HCT116 (cell line): ENCODE measurements at regions not wholly inside any gene's neighbourhood (a gene's known extent, or its start where the extent isn't known, plus 50 kb on each side); places are given as distances from the start of the nearest gene placed in this dataset.

ENCODE experiments used
- ATAC-seq: fragments of 200-7000 bp; cut with Tn5 transposase; 2 replicates; pipeline ENCODE4 v1.9.1; 2020; ENCODE audit warnings: mild to moderate bottlenecking, moderate library complexity
- BruUV-seq: library from RNA; stranded (reverse); fragments of 400-500 nt; replicated peaks from 2 replicates; lab custom pipeline; 2021; lab: Mats Ljungman, UMichigan
- CTCF ChIA-PET: fragments of 300-600 bp; sonication (Branson Sonifier 250); formaldehyde crosslinking; loops from one replicate; lab custom pipeline; 2021; ENCODE audit warnings: antibody characterized with exemption; lab: Charles Lee
- POLR2A ChIA-PET: fragments of 300-600, 350-600 bp; sonication (Branson Sonifier 250); formaldehyde crosslinking; loops from one replicate; lab custom pipeline; 2021; ENCODE audit warnings: antibody characterized with exemption; lab: Charles Lee
- RAD21 ChIA-PET, 2 experiments: fragments of 300-600 bp; sonication (Branson Sonifier 250); formaldehyde crosslinking; loops; one replicate each; lab custom pipeline; 2023; ENCODE audit warnings: low total read pairs in 2 of 2; ENCODE audit not compliant: uncharacterized antibody in 2 of 2, unreplicated experiment in 2 of 2, low non-redundant PET in 1 of 2; lab: Charles Lee
- DNase-seq: peaks from one replicate; pipeline ENCODE4 v3.0.0-alpha.2; 2010; ENCODE audit warnings: low read depth, low spot score
- H2AFZ ChIP-seq: fragments of 200-600 bp; shearing (Covaris generic), sonication (generic); 2 replicates; pipeline ENCODE4 v1.6.1; 2017; ENCODE audit warnings: low read depth, mixed run types, mixed read lengths, antibody characterized with exemption, low read length; ENCODE audit not compliant: poor library complexity, severe bottlenecking
- H3K27ac ChIP-seq: 2 replicates; pipeline ENCODE4 v1.5.1; 2012; ENCODE audit warnings: low read depth, low read length
- H3K27me3 ChIP-seq: fragments of 200-600 bp; sonication (generic); 2 replicates; pipeline ENCODE4 v1.6.1; 2016; ENCODE audit warnings: mixed run types, low read length, mixed read lengths; ENCODE audit not compliant: insufficient read depth
- H3K36me3 ChIP-seq, 2 experiments: fragments of 200-500 bp in 1 of 2; fragments of 200-600 bp in 1 of 2; sonication (Bioruptor generic) in 1 of 2; sonication (generic) in 1 of 2; 2 replicates each; pipeline versions ENCODE4 v1.5.1 to v1.6.1; 2014 to 2016; ENCODE audit warnings: low read length in 2 of 2, inconsistent platforms in 1 of 2, mixed read lengths in 1 of 2, mixed run types in 1 of 2; ENCODE audit not compliant: insufficient read depth in 2 of 2, control insufficient read depth in 1 of 2
- H3K4me1 ChIP-seq, 2 experiments: fragments of 200-600 bp in 1 of 2; sonication (generic) in 1 of 2; 2 replicates each; pipeline versions ENCODE4 v1.5.1 to v1.6.1; 2012 to 2017; ENCODE audit warnings: low read length in 2 of 2, inconsistent platforms in 1 of 2, mild to moderate bottlenecking in 1 of 2, mixed read lengths in 1 of 2, mixed run types in 1 of 2, moderate library complexity in 1 of 2; ENCODE audit not compliant: insufficient read depth in 2 of 2, control insufficient read depth in 1 of 2
- H3K4me2 ChIP-seq: fragments of 200-600 bp; sonication (generic); 2 replicates; pipeline ENCODE4 v1.6.1; 2017; ENCODE audit warnings: mixed run types, low read length, mixed read lengths
- H3K4me3 ChIP-seq, 2 experiments: fragments of 200-600 bp in 1 of 2; sonication (generic) in 1 of 2; replicated peaks in 1 of 2; 2 replicates each; pipeline ENCODE4 v1.5.1; 2011 to 2016; ENCODE audit warnings: low read length in 2 of 2, control low read depth in 1 of 2, low read depth in 1 of 2, mild to moderate bottlenecking in 1 of 2, mixed read lengths in 1 of 2, mixed run types in 1 of 2
- H3K79me2 ChIP-seq: fragments of 200-600 bp; sonication (generic); 2 replicates; pipeline ENCODE4 v1.6.1; 2017; ENCODE audit warnings: mild to moderate bottlenecking, mixed run types, low read length, moderate library complexity, mixed read lengths; ENCODE audit not compliant: insufficient read depth
- H3K9ac ChIP-seq: fragments of 200-600 bp; sonication (generic); 2 replicates; pipeline ENCODE4 v1.6.1; 2016; ENCODE audit warnings: low read length, mixed read lengths
- H3K9me2 ChIP-seq: fragments of 200-600 bp; sonication (generic), shearing (Covaris generic); 2 replicates; pipeline ENCODE4 v1.6.1; 2017; ENCODE audit warnings: mixed run types, mild to moderate bottlenecking, moderate library complexity; ENCODE audit not compliant: insufficient read depth
- H3K9me3 ChIP-seq, 2 experiments: fragments of 200-500 bp in 1 of 2; fragments of 200-600 bp in 1 of 2; sonication (Bioruptor generic) in 1 of 2; sonication (generic) in 1 of 2; 2 replicates each; pipeline ENCODE4 v1.6.1; 2014 to 2017; ENCODE audit warnings: low read length in 2 of 2, mixed read lengths in 2 of 2, inconsistent platforms in 1 of 2, low read depth in 1 of 2, mild to moderate bottlenecking in 1 of 2, mixed run types in 1 of 2, moderate library complexity in 1 of 2; ENCODE audit not compliant: control insufficient read depth in 1 of 2, insufficient read depth in 1 of 2
- H4K20me1 ChIP-seq: fragments of 200-600 bp; sonication (generic), shearing (Covaris generic); 2 replicates; pipeline ENCODE4 v1.6.1; 2017; ENCODE audit warnings: mixed run types, mild to moderate bottlenecking, moderate library complexity; ENCODE audit not compliant: insufficient read depth
- ATF3 ChIP-seq: IDR thresholded peaks from 2 replicates; pipeline ENCODE4 v1.6.1; 2012
- CBX3 ChIP-seq: IDR thresholded peaks from 2 replicates; pipeline ENCODE4 v1.6.1; 2012; ENCODE audit warnings: low read depth
- CTCF ChIP-seq, 3 experiments: fragments of 200-600 bp in 1 of 3; sonication (generic) in 1 of 3; IDR thresholded peaks in 2 of 3; conservative IDR thresholded peaks in 1 of 3; 2 replicates each; pipeline ENCODE4 v1.5.1; 2012 to 2017; ENCODE audit warnings: low read depth in 2 of 3, low read length in 2 of 3, antibody characterized with exemption in 1 of 3, borderline replicate concordance in 1 of 3, control low read depth in 1 of 3, mild to moderate bottlenecking in 1 of 3, mixed read lengths in 1 of 3, mixed run types in 1 of 3, moderate library complexity in 1 of 3; ENCODE audit not compliant: insufficient read depth in 1 of 3
- EGR1 ChIP-seq: IDR thresholded peaks from 2 replicates; pipeline ENCODE4 v1.6.1; 2012; ENCODE audit warnings: low read depth
- ELF1 ChIP-seq: IDR thresholded peaks from 2 replicates; pipeline ENCODE4 v1.6.1; 2012; ENCODE audit warnings: low read depth, borderline replicate concordance
- EZH2phosphoT487 ChIP-seq: fragments of 200-600 bp; IDR thresholded peaks from 2 replicates; pipeline ENCODE4 v1.6.1; 2018; ENCODE audit warnings: antibody characterized with exemption, borderline replicate concordance
- FOSL1 ChIP-seq: IDR thresholded peaks from 2 replicates; pipeline ENCODE4 v1.6.1; 2012; ENCODE audit warnings: low read depth
- MAX ChIP-seq: IDR thresholded peaks from 2 replicates; pipeline ENCODE4 v1.6.1; 2012
- POLR2AphosphoS5 ChIP-seq: IDR thresholded peaks from 2 replicates; pipeline ENCODE4 v1.6.1; 2011; ENCODE audit warnings: mild to moderate bottlenecking, low read depth, low read length, moderate library complexity
- SIN3A ChIP-seq: IDR thresholded peaks from 2 replicates; pipeline ENCODE4 v1.6.1; 2012; ENCODE audit warnings: low read depth
- SRF ChIP-seq: IDR thresholded peaks from 2 replicates; pipeline ENCODE4 v1.6.1; 2012; ENCODE audit warnings: low read depth
- YY1 ChIP-seq: IDR thresholded peaks from 2 replicates; pipeline ENCODE4 v1.6.1; 2011; ENCODE audit warnings: low read length, low read depth, moderate library complexity, mild to moderate bottlenecking; ENCODE audit not compliant: insufficient replicate concordance; ENCODE audit errors: extremely low read depth
- ZBTB33 ChIP-seq: IDR thresholded peaks from 2 replicates; pipeline ENCODE4 v1.6.1; 2011; ENCODE audit warnings: mild to moderate bottlenecking, low read length, moderate library complexity; ENCODE audit not compliant: insufficient replicate concordance; ENCODE audit errors: extremely low read depth
- ZFX ChIP-seq: fragments of 450-650 bp; IDR thresholded peaks from 2 replicates; pipeline ENCODE4 v1.6.1; 2017
- ZNF274 ChIP-seq: fragments of 200-500 bp; sonication (Bioruptor generic); IDR thresholded peaks from 2 replicates; pipeline ENCODE4 v1.6.1; 2014; ENCODE audit warnings: mild to moderate bottlenecking, low read depth, low read length, inconsistent platforms
- intact Hi-C: fragments of 100-400 bp; cut with micrococcal nuclease; formaldehyde crosslinking; loops from 2 replicates; pipeline ENCODE4 v1.10.0; 2022

GRCh38 chr3:55205990-55206389, 278.1 kb upstream of the LRTM1 start:
- H3K4me3 ChIP-seq: no peak overlapping the region
- DNase-seq (no peak), ATAC-seq (no peak)
- BruUV-seq: no TSS peak
- no peaks in the 10 kb centered on the region for H3K79me2 ChIP-seq
- H3K4me2 ChIP-seq: no peak overlapping the region
- no peaks in the 10 kb centered on the region for H3K36me3 ChIP-seq
- POLR2A ChIA-PET: no interaction called here
- no peaks in the 10 kb centered on the region for H3K9me2 ChIP-seq
- intact Hi-C loops: no loop called here
- no peak overlapping the region for H3K9ac ChIP-seq
- TF ChIP-seq POLR2AphosphoS5 (no peak), ZNF274 (no peak), EGR1 (no peak), SRF (no peak), FOSL1 (no peak), SIN3A (no peak), ZBTB33 (no peak), MAX (no peak), YY1 (no peak), EZH2phosphoT487 (no peak), CBX3 (no peak), CTCF (IDR thresholded peaks at IDR 0.05 in 2 of 3, conservative IDR thresholded peaks at IDR 0.05 in 1 of 3; ENCODE audit: borderline replicate concordance in 1 of 3, insufficient read depth in 1 of 3, low read depth in 2 of 3, low read length in 2 of 3) (no peak), ATF3 (no peak), ZFX (no peak), ELF1 (no peak)
- RAD21 ChIA-PET: no interaction called here
- H3K9me3 ChIP-seq: peaks cover 5 to 18% of the 10 kb centered on the region in 2 experiments; a peak in 2 of 4 replicates
- H3K27ac ChIP-seq: no peak overlapping the region
- CTCF ChIA-PET: no interaction called here
- no peaks in the 10 kb centered on the region for H3K4me1 ChIP-seq
- H4K20me1 ChIP-seq: no peaks in the 10 kb centered on the region
- H3K27me3 ChIP-seq: no peaks in the 10 kb centered on the region
- no peak overlapping the region for H2AFZ ChIP-seq
